ENCODE measurements at regions not wholly inside any gene's neighbourhood (a gene's known extent, or its start where the extent isn't known, plus 50 kb on each side); places are given as distances from the start of the nearest gene placed in this dataset.
"Not testable (repeated sequence)": the region's sequence is repeated elsewhere in the genome, so short reads cannot be mapped to it uniquely, and the experiment has no call there.

DNA sequence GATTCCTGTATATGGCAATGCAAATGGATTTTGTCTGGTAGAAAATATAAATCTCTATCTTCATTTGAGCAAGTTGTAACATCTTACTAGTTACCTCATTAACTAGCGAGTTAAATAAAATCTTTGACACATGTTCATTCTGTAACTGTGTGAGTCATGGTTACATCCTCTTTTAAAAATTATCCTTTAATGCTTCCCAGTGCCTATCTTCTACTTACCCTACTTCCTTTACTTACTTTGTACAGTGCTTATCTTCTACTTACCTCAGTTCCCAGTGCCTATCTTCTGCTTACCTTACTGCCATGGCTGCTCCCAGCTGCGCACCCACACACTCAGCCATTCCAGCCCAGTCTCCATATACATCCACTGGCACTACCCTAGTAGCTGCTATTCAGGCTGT, 71.9 kb upstream of the GOLGA8B start:
- H3K4me1 Mint-ChIP-seq, result no peaks in the 10 kb centered on the region
- H3K27ac Mint-ChIP-seq, result no peak overlapping the region
- no peak overlapping the region for H3K4me3 Mint-ChIP-seq
- peaks cover 3% of the 10 kb centered on the region for H3K27me3 Mint-ChIP-seq (ENCODE audit: low read depth)
- no peak for DNase-seq (ENCODE audit: low spot score in 2 of 2, unreplicated experiment in 2 of 2)
- H3K9me3 Mint-ChIP-seq, result no peaks in the 10 kb centered on the region
- no peaks in the 10 kb centered on the region for H3K36me3 Mint-ChIP-seq
- TF ChIP-seq, protein P1, sequence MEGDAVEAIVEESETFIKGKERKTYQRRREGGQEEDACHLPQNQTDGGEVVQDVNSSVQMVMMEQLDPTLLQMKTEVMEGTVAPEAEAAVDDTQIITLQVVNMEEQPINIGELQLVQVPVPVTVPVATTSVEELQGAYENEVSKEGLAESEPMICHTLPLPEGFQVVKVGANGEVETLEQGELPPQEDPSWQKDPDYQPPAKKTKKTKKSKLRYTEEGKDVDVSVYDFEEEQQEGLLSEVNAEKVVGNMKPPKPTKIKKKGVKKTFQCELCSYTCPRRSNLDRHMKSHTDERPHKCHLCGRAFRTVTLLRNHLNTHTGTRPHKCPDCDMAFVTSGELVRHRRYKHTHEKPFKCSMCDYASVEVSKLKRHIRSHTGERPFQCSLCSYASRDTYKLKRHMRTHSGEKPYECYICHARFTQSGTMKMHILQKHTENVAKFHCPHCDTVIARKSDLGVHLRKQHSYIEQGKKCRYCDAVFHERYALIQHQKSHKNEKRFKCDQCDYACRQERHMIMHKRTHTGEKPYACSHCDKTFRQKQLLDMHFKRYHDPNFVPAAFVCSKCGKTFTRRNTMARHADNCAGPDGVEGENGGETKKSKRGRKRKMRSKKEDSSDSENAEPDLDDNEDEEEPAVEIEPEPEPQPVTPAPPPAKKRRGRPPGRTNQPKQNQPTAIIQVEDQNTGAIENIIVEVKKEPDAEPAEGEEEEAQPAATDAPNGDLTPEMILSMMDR (IDR thresholded peaks at IDR 0.05; ENCODE audit: unreplicated experiment), result no peak

DNA sequence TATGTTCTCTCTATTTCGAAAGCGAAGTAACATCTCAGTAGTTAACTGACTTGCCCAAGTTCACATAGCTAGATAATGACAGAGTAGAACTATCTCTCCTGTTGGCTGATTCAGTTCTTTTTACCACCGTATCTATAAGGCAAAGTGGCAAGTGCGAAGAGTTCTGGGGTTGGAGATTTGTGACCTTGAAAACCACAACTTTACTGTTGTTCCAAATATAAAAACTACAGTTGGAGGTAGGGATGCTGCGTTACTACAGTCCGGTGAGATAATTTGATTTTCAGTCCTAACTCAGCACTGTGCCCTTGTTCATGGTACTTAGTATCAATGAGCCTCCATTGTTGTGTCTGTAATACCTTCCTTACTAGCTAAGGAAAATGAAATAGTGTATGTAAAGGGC, 71.2 kb upstream of the GOLGA8B start:
- H3K4me3 Mint-ChIP-seq, result no peak overlapping the region
- H3K36me3 Mint-ChIP-seq, result no peaks in the 10 kb centered on the region
- H3K27ac Mint-ChIP-seq, result no peak overlapping the region
- peaks cover 3% of the 10 kb centered on the region for H3K27me3 Mint-ChIP-seq (ENCODE audit: low read depth)
- H3K4me1 Mint-ChIP-seq, result no peaks in the 10 kb centered on the region
- DNase-seq (ENCODE audit: low spot score in 2 of 2, unreplicated experiment in 2 of 2), result no peak
- no peaks in the 10 kb centered on the region for H3K9me3 Mint-ChIP-seq
- TF ChIP-seq, protein P1 (IDR thresholded peaks at IDR 0.05; ENCODE audit: unreplicated experiment), result no peak

DNA sequence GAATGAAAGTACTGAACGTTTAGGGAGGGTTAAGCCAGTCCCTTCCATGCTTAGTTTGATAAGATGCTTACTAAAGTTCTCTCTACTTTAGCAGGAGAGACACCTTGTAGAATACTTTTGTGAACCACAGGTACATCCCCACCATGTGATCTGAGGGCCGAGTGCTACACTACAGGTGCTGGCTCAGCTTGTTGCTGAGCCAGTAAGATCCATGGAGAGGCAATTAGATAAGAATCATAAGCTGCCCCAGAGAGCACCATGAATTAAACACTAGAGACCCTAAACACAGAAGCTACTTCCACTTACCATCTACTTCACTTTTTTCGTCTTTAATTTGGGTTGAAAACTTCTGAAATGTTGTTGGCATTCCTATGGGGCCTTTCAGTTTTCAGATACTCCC, 70.5 kb upstream of the GOLGA8B start:
- Mint-ChIP-seq H3K36me3 (no peaks in the 10 kb centered on the region), H3K27me3 (ENCODE audit: low read depth) (peaks cover 3% of the 10 kb centered on the region), H3K27ac (no peak overlapping the region), H3K9me3 (no peaks in the 10 kb centered on the region), H3K4me3 (no peak overlapping the region), H3K4me1 (no peaks in the 10 kb centered on the region)
- TF ChIP-seq, protein P1 (IDR thresholded peaks at IDR 0.05; ENCODE audit: unreplicated experiment), result no peak
- no peak for DNase-seq (ENCODE audit: low spot score in 2 of 2, unreplicated experiment in 2 of 2)

DNA sequence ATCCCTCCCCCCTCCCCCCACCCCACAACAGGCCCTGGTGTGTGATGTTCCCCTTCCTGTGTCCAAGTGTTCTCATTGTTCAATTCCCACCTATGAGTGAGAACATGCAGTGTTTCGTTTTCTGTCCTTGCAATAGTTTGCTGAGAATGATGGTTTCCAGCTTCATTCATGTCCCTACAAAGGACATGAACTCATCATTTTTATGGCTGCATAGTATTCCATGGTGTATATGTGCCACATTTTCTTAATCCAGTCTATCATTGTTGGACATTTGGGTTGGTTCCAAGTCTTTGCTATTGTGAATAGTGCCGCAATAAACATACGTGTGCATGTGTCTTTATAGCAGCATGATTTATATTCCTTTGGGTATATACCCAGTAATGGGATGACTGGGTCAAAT, 69.9 kb upstream of the GOLGA8B start:
- H3K9me3 Mint-ChIP-seq; H3K27me3 Mint-ChIP-seq (ENCODE audit: low read depth); H3K4me1 Mint-ChIP-seq; H3K36me3 Mint-ChIP-seq; H3K27ac Mint-ChIP-seq; H3K4me3 Mint-ChIP-seq; DNase-seq (ENCODE audit: low spot score in 2 of 2, unreplicated experiment in 2 of 2): not testable (repeated sequence)

DNA sequence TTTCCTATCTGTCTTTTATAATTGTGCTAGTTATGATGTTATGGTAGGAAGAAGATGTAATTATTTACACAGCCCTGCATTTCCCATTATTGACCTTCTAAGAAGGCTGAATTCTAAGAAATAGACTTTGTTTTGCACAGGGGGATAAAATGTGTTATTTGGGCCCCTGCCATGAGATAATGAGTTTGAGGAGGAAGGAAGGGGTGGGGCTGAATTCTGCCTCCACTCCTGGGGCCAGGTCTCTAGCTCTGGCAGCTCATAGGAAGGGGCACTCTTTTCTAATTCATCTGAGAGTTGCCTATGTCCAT, 69.2 kb upstream of the GOLGA8B start:
- TF ChIP-seq, protein P1 (IDR thresholded peaks at IDR 0.05; ENCODE audit: unreplicated experiment), result no peak
- Mint-ChIP-seq H3K9me3 (no peaks in the 10 kb centered on the region), H3K4me1 (no peaks in the 10 kb centered on the region), H3K36me3 (no peaks in the 10 kb centered on the region), H3K27me3 (ENCODE audit: low read depth) (peaks cover 5% of the 10 kb centered on the region), H3K4me3 (no peak overlapping the region), H3K27ac (no peak overlapping the region)
- no peak for DNase-seq (ENCODE audit: low spot score in 2 of 2, unreplicated experiment in 2 of 2)

DNA sequence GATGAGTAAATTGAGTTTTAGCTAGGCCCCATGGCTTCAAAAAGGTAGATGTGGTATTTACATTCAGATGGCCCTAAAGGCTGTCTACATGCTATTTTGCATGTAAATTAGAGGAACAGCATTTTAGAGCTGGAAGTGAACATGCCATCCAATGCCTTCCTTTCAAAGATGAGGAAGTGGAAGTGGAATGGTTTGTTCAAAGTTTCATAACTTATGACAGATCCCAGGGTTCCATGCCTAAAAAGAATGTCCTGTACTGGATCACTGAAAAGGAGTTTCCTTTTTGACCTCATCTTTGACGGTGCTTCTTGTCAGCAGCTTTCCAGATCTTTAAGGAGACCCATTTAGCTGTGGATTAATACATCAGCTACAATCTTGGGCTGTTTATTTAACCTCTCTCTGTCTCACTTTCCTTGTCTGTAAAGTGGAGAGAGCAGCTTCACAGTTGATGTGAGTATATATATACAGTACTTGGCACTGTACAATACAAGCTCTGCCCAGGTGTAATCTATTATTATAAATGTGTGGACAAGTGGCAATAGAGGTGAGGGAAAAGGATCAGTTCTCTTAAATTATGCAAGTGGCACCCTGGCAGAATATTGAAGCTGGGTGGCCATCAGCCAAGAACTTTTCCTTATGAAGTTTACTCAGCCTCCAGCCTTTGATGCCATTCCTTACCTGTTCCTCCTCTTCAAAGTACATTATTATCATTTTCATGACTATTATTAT, 68.7 kb upstream of the GOLGA8B start:
- H3K4me3 Mint-ChIP-seq, result no peak overlapping the region
- no peak overlapping the region for H3K27ac Mint-ChIP-seq
- H3K36me3 Mint-ChIP-seq, result no peaks in the 10 kb centered on the region
- H3K27me3 Mint-ChIP-seq (ENCODE audit: low read depth), result peaks cover 3% of the 10 kb centered on the region
- TF ChIP-seq, protein P1 (IDR thresholded peaks at IDR 0.05; ENCODE audit: unreplicated experiment), result no peak
- DNase-seq (ENCODE audit: low spot score in 2 of 2, unreplicated experiment in 2 of 2), result no peak
- no peaks in the 10 kb centered on the region for H3K9me3 Mint-ChIP-seq
- no peaks in the 10 kb centered on the region for H3K4me1 Mint-ChIP-seq
